HG03139 (cell line): ENCODE measurements at regions not wholly inside any gene's neighbourhood (a gene's known extent, or its start where the extent isn't known, plus 50 kb on each side); places are given as distances from the start of the nearest gene placed in this dataset.
A peak's percentile ranks its signal among the peaks of the same experiment; 100 is the strongest.

ENCODE experiments used
- ATAC-seq: cut with Tn5 transposase; IDR thresholded peaks from one replicate; pipeline ENCODE4 v1.9.1; 2021; ENCODE audit not compliant: unreplicated experiment

GRCh38 chr2:209334188-209335017, 89.4 kb upstream of the MAP2 start:
- peak; percentile 76 for ATAC-seq

- no peak for ATAC-seq
Measured at GRCh38 chr2:209340522-209340921, 83.3 kb upstream of the MAP2 start.

DNA sequence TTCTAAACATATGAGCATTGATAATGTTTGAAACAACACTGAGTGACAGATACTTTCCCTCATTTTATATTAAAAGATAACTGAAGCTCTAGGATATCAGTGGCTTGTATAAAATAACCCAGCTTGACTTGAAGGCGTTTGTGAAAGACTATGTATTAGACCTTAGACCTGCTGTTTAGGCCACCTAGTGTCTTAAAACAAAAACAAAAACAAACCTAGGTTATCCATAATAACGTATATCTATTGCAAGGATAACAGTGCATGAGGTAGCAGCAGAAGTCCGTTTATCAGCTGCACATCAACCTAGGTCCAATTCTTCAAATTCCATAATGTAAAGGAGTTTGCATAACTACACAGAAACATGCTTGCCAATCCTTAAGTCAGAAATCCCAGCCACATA, 79.5 kb upstream of the MAP2 start:
- ATAC-seq: no peak

DNA sequence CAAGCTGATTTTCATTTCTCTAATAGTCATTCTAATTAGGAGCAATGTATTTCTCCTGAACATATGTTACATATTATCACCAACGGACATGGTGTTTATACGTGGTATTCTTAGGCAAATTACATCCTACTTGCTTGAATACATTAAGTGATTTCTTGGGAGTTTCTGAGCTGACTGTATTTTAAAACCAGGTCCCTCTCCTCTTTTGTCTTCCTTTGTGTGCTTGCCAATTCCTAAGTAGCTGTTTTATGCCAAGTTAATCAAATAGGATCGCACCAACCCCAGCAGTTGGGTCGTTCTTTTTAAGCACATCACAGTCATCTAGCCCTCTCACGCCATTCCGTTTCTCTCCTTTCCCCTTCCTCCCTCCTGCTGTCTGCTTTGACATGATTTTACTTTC, 75.4 kb upstream of the MAP2 start:
- no peak for ATAC-seq

- no peak for ATAC-seq
Measured at GRCh38 chr2:209351636-209352035, 72.2 kb upstream of the MAP2 start.

- ATAC-seq: no peak
Measured at GRCh38 chr2:209358992-209359391, 64.9 kb upstream of the MAP2 start.

DNA sequence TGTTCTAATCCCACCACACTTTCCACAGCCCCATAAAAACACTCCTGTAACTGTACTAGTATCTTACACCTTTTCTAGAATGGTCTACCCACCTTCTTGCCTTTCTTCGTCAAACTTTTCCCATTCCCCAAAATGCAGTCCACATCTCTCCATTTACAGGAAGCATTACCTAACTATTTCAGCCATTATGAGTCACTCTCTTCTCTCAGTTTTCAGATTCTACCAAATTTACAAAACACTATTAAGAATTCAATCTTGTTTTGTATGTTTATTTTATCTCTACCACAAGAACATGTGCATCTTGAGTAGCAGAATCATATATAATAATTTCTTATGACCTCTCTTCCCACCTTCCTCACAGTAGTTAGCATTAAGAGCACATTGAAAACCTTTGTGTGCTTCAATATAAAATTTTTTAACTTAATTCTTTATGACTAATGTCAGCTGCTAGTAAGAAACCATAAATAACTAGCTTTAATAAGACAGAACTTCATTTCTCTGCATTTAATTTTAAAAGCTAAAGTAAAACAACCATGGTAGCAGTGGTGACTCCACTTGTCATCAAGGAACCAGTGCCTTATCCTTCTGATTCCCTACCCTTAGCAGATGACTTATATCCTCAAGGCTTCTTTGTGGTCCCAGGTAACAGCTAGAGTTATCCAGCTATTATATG, 56.6 kb upstream of the MAP2 start:
- no peak for ATAC-seq

DNA sequence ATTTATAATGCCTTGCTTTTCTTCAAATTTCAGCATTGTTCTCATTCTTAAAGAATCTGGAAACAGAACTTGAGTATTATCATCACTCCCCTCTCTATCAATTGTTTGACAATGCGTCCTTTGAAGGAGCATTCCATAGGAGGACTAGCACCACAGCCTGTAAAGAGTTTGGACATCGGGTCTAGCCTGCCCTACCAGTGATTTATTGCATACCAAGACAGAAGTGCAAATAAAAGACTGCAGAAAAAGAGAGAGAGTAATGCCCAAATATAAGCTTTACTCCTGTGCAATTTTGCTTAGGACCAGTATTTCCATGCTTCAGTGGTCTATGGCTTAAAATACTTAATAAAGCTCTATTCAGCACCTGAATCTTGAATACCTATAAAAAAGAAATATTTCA, 55.4 kb upstream of the MAP2 start:
- ATAC-seq: no peak

DNA sequence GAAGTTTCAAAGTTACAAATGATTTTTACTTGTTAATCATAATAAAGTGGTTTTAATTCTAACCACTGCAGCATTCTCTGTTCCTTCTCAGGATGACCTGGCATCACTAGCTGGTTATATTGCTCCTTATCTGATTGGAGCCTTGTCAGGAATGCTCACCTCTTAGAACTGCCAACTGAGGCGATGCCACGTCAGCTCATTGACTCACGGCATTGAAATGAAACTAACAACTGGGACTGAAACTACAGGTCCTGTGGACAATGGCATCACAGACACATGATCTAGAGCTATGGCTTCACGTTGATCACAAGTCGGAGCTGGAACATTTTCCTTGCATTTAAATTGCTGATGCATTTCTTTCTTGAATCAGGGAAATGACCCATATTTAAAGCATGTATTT, 54.9 kb upstream of the MAP2 start:
- peak; percentile 86 for ATAC-seq

GRCh38 chr2:209369656-209370055, 54.2 kb upstream of the MAP2 start:
- ATAC-seq: no peak

DNA sequence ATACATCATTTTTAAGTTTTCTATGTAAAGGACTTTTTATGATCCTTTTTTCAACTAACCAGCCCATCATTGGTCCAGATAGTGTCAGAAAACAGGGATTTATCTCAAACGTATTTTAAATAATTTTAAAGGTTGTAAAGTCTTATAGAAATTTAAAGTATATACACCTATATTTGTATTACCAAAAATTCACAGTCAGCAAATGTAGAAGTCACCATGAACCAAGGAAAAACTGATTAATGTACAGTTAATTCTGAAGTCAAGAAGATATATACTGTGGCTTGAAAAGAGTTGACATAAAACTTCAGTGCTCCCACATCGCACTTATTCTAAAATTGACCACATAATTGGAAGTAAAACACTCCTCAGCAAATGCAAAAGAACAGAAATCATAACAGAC, 52.4 kb upstream of the MAP2 start:
- ATAC-seq: no peak
